GM21619 (cell line): ENCODE measurements at regions not wholly inside any gene's neighbourhood (a gene's known extent, or its start where the extent isn't known, plus 50 kb on each side); places are given as distances from the start of the nearest gene placed in this dataset.

Experiments
- ATAC-seq: cut with Tn5 transposase; IDR thresholded peaks from one replicate; pipeline ENCODE4 v1.9.1; 2021; ENCODE audit not compliant: unreplicated experiment

GRCh38 chr11:39145346-39145745, 2314.1 kb downstream of the LRRC4C start:
- no peak for ATAC-seq

- no peak for ATAC-seq
Observed at GRCh38 chr11:39144351-39145130, 2314.9 kb downstream of the LRRC4C start.

GRCh38 chr11:39139581-39139980, 2319.9 kb downstream of the LRRC4C start:
- no peak for ATAC-seq

GRCh38 chr11:39120890-39121289, 2338.6 kb downstream of the LRRC4C start:
- no peak for ATAC-seq

- ATAC-seq: no peak
Observed at GRCh38 chr11:39113606-39114005, 2345.8 kb downstream of the LRRC4C start.

GRCh38 chr11:39102236-39102635, 2357.2 kb downstream of the LRRC4C start:
- ATAC-seq: no peak

- ATAC-seq: no peak
Observed at GRCh38 chr11:39078465-39078864, 2381.0 kb downstream of the LRRC4C start.

- no peak for ATAC-seq
Observed at GRCh38 chr11:39037611-39038010, 2421.8 kb downstream of the LRRC4C start.

- ATAC-seq: no peak
Observed at GRCh38 chr11:39036021-39036420, 2423.4 kb downstream of the LRRC4C start.

- ATAC-seq: no peak
Observed at GRCh38 chr11:39021539-39021938, 2423.5 kb upstream of the RAG2 start.

GRCh38 chr11:39011797-39012196, 2413.8 kb upstream of the RAG2 start:
- ATAC-seq: no peak

GRCh38 chr11:38990841-38991240, 2392.8 kb upstream of the RAG2 start:
- ATAC-seq: no peak

- ATAC-seq: no peak
Observed at GRCh38 chr11:38990139-38990538, 2392.1 kb upstream of the RAG2 start.

- ATAC-seq: no peak
Observed at GRCh38 chr11:38988908-38989307, 2390.9 kb upstream of the RAG2 start.

GRCh38 chr11:38972220-38972619, 2374.2 kb upstream of the RAG2 start:
- no peak for ATAC-seq

GRCh38 chr11:38971141-38971540, 2373.1 kb upstream of the RAG2 start:
- no peak for ATAC-seq

- no peak for ATAC-seq
Observed at GRCh38 chr11:38968951-38969350, 2370.9 kb upstream of the RAG2 start.

GRCh38 chr11:38952698-38953097, 2354.7 kb upstream of the RAG2 start:
- ATAC-seq: no peak

GRCh38 chr11:38950867-38951266, 2352.8 kb upstream of the RAG2 start:
- no peak for ATAC-seq

GRCh38 chr11:38948392-38948791, 2350.4 kb upstream of the RAG2 start:
- ATAC-seq: no peak

- no peak for ATAC-seq
Observed at GRCh38 chr11:38937709-38938108, 2339.7 kb upstream of the RAG2 start.

GRCh38 chr11:38935941-38936340, 2337.9 kb upstream of the RAG2 start:
- no peak for ATAC-seq

- no peak for ATAC-seq
Observed at GRCh38 chr11:38927993-38928392, 2330.0 kb upstream of the RAG2 start.
